ENCODE measurements at regions not wholly inside any gene's neighbourhood (a gene's known extent, or its start where the extent isn't known, plus 50 kb on each side); places are given as distances from the start of the nearest gene placed in this dataset.

- no peak for DNase-seq (ENCODE audit: low read depth)
- no peak overlapping the region for H3K4me3 ChIP-seq (ENCODE audit: low read length)
- TF ChIP-seq CTCF (IDR thresholded peaks at IDR 0.05; ENCODE audit: insufficient read depth, low read depth, low read length, missing control alignments), result no peak
Measured at GRCh38 chr9:113687107-113687679, 188.9 kb upstream of the ZNF618 start.

DNA sequence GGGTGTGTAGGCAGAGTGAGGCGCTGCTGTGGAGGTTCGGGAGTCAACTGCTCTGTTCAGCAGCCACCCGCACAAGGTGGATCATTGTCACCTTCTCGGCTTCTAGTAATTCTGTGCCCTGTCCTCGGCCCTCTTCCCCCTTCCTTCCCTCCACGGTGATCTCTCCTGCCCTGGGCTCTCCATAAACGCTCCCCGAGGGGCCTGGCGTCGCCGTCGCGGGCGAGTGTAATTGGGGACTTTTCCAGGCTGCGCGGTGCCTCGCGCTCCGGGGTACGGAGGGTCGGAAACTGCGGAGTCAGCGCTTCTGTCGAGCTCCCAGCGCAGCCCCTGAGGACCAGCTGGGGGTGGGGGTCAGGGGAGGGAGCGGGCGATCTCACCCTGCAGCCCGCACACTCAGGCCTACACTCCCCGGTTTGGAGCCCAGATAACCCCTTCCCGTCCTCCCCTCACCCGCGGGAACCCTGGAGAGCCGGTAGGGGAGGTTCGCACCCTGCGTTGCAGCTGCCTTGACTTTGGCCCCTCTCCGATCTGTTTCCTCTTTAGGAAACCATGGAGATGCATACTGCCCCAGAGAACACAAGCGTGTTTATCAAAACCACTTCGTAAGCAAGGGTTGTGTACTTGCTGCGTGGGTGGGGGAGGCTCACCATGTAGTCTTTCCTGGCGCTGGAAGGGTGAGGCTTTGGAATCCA is 188.3 kb upstream of the ZNF618 start:
- H3K4me3 ChIP-seq (ENCODE audit: low read length), result no peak overlapping the region
- no peak for TF ChIP-seq CTCF (IDR thresholded peaks at IDR 0.05; ENCODE audit: insufficient read depth, low read depth, low read length, missing control alignments)
- no peak for DNase-seq (ENCODE audit: low read depth)

DNA sequence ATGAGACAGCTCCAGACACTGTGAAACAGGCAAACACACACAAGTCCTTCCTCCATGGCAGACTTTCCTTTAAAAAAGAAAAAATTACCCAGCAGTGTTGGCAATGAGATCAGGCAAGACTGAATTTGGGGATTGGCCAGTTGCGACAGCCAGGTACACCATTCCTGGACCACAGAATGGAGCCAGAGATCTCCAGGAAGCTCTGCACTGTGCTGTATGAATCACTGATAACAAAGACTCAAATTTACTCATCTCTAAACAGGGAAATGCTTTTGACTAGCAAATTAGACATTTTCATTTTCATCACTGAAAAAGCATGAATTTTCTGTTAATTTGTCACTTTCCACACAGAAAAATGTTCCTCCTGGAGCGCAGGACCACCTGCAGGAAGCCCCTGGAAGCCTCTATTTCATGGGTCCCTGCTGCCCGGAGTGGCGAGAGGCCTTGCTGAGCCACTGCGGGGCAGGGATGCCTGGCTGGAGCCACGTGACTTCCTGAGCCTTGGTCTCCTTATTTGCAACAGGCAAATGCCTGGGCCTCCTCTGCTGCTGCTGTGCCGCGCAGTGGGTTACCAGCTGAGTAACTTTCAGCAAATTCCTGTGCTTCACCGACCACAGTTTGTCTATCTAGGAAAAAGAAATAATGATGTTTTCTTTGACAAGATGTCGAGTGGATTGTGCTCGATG is 185.9 kb upstream of the ZNF618 start:
- H3K4me3 ChIP-seq (ENCODE audit: low read length), result no peak overlapping the region
- DNase-seq (ENCODE audit: low read depth), result peak; percentile 46
- no peak for TF ChIP-seq CTCF (IDR thresholded peaks at IDR 0.05; ENCODE audit: insufficient read depth, low read depth, low read length, missing control alignments)

DNA sequence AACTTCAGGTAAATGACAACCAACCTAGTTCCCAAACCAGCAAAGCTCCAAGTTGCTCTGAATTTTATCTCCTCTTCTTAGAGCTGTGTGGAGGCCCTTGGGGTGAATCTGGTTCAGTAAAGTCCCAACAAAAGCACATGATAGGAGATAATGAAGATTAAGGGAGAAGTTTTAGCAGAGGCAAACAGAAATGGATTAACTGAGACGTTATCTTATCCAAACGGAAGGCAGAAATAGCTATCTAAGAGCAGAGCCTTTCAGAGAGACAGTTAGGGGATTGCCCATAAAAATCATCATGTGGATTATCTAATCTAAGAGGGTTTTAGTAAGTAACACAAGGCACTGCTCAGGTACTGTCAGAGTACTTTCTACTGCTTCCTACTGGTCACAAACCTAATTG is 183.9 kb upstream of the ZNF618 start:
- no peak overlapping the region for H3K4me3 ChIP-seq (ENCODE audit: low read length)
- no peak for DNase-seq (ENCODE audit: low read depth)
- TF ChIP-seq CTCF (IDR thresholded peaks at IDR 0.05; ENCODE audit: insufficient read depth, low read depth, low read length, missing control alignments), result no peak

GRCh38 chr9:113694912-113695311 is 181.2 kb upstream of the ZNF618 start:
- no peak for DNase-seq (ENCODE audit: low read depth)
- no peak overlapping the region for H3K4me3 ChIP-seq (ENCODE audit: low read length)
- no peak for TF ChIP-seq CTCF (IDR thresholded peaks at IDR 0.05; ENCODE audit: insufficient read depth, low read depth, low read length, missing control alignments)

GRCh38 chr9:113695440-113695851 is 180.7 kb upstream of the ZNF618 start:
- H3K4me3 ChIP-seq (ENCODE audit: low read length), result no peak overlapping the region
- no peak for DNase-seq (ENCODE audit: low read depth)

More at GRCh38 chr9:113695440-113695851, 180.7 kb upstream of the ZNF618 start:
- TF ChIP-seq CTCF (IDR thresholded peaks at IDR 0.05; ENCODE audit: insufficient read depth, low read depth, low read length, missing control alignments), result no peak

All from epithelial cell of esophagus (primary cell).